M059J (cell line): ENCODE measurements at regions not wholly inside any gene's neighbourhood (a gene's known extent, or its start where the extent isn't known, plus 50 kb on each side); places are given as distances from the start of the nearest gene placed in this dataset.

Experiments
- DNase-seq: peaks from one replicate; pipeline ENCODE4 v3.0.0-alpha.2; 2012; ENCODE audit warnings: low read depth

DNA sequence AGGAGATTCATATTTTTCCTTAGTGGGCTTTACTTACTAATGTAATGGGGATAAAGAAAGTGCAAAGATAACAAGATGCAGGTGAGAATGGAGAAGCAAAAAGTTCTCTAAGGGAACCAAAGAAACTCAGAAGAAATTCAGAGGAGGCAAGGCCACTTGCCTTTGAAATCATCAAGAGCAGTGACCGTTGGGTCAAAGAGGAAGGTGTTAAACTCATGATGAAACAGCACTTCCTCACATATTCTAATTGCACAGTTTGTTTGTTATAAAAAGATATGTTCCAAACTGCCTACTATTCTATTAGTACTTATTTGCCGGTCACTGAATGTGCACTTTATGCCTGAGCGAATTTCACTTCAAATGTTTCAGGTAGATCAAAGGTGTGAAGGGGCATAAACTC is 975.1 kb downstream of the BCL11A start:
- no peak for DNase-seq

DNA sequence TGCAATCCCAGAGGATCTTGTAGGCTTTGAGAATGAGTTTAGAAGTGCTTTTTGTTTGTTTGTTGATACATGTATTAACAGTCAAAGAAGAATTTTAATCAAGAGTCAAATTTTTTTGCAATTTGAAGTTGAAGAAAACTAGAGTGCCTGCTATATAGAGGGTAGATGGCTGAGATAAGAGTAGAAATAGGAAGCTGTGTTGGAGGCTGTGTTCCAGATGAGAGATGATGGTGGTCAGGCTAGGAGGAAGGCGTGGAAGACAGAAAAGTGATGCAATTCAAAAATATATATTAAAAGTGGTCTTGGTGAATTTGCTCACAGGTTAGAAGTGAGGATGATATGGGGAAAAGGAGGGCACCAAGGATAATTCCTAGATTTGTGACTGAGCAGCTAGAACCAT is 978.3 kb downstream of the BCL11A start:
- DNase-seq: no peak

DNA sequence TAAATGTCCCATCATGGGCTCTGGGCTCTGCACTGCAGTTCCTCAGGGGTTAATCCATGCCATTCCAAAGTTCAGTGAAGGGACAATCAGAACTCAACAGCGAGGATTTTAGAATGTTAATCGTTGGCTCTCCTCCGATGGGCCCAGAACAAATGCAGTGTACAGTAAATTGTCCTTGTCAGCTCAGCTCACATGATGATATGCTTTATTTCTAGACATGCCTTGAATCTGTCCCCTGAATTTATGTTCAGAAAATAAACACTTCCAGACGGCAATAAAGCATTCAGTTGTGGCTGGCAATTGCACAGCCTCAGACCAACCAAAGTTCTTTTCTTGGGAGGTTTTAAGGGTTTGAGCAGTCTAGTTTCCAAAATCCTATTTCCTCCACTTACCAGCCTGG is 981.2 kb downstream of the BCL11A start:
- no peak for DNase-seq

DNA sequence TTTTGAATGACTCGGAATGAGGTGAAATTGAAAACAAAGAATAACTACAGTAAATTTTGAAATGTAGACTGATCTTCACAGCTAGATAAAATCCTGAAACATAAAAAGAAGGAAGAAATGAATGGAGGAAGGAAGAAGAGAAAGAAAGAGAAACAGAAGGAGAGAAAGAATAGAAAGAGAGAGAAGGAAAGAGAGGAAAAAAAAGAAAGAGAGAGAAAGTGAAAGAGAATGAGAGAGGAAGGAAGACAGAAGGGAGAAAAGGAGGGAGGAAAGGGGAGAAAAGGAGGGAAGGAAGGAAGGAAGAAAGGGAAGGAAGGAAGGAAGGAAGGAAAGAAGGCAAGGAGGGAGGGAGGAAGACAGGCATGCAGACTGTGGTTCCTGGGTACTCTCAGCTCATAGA is 982.6 kb downstream of the BCL11A start:
- DNase-seq: no peak

DNA sequence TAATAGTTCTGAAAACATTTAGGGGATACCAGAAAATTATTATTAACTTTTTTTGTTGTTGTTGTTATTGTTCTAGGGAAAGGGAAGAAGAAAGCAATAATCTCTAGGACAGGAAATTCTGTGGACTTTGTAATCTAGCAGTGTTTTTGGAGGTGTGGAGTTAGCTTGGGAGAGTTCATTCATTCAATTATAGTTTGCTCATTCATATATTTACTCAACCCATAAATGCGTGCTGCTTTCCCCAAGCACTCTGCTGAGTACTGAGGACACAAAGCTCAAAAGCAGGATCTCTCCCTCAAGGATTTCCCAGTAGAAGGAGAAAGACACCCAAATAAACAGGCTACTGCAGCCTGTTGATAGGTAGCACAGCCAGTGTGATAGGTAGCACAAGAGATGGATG is 984.3 kb downstream of the BCL11A start:
- no peak for DNase-seq

DNA sequence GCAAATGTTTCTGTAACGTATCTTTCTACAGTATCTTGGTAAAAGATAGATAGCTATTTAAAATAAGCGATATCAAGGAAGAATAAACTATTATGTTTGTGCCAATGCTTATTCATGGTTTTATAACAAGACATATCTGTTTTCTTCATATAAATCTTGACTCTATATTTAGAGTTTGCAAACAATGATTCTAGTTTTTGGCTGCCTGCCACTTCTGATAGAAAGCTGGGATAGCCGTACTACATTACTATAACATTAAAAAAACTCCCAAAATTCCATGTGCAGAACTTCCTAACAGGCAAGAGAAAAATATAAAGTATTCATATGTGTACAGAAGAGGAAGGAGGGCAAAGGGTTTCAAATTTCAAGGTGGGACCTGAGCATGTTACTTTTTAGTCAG is 985.0 kb downstream of the BCL11A start:
- no peak for DNase-seq

DNA sequence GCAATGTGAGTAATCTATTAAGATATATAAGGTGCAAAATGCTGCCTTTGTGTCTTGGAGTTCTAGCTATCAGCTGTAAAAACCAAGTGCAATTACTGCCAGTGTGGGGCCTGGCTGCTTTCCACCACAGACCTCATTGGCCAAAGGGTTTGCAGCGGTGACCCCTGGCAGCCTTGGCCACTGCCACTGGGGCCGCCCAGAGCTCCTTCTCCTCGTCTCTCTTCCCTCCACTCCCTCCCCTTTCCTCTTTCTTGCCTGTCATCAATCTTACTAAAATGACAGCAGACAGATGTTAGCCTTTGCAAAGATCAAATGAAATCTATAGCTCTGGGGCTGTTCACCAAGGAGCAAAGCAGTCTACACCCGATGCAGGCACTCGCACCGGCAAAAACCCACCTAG is 986.3 kb downstream of the BCL11A start:
- no peak for DNase-seq

DNA sequence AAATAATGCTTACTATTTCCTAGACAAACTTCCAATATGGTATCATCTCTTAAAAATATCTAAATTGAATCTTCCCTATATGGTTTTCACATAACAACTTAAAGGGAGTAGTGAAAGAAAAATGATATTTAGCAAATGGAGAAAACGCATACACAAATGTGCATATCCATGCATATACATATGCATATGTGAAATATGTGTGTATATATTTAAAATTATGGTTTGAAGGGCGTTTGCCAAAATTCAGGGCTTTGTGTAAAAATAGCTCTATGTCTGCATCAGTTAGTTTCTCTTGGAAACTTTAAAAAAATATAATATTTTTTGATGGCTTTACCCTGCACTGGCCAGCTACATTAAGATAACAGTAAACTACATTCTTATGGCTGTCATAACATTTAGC is 986.7 kb downstream of the BCL11A start:
- DNase-seq: no peak

DNA sequence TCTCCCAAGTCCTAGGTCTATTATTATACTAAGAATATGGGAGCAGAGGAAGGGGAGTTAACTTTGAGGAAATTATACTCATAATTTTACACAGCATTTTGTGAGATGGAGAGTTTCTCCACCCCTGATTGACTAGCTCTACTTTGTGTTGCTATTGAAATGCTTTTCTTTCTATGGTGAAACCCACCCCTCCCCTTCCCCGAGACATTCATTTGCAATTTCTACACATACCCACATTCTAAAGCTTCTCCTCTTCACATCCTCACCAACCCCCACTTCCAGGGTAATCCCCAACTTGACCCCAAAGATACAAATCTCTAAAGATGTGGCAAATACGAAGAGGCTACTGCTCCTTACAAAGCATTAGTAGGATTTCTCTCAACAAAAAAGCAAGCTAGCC is 992.2 kb downstream of the BCL11A start:
- no peak for DNase-seq

DNA sequence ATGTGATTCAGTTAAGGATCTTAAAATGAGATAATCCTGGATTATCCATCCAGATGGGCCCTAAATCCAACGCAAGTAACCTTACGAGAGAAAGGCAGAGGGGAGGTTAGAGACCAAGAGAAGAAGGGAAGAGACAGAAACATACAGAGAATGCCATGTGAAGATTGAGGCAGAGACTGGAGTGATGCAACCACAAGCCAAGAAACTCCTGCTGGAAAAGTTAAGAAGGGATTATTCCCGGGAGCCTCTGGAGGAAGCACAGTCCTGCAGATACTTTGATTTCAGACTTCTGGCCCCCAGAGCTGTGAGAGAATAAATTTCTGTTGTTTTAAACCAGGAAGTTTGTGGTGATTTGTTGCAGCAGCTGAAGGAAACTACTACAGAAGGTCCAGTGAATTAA is 992.7 kb downstream of the BCL11A start:
- DNase-seq: no peak

DNA sequence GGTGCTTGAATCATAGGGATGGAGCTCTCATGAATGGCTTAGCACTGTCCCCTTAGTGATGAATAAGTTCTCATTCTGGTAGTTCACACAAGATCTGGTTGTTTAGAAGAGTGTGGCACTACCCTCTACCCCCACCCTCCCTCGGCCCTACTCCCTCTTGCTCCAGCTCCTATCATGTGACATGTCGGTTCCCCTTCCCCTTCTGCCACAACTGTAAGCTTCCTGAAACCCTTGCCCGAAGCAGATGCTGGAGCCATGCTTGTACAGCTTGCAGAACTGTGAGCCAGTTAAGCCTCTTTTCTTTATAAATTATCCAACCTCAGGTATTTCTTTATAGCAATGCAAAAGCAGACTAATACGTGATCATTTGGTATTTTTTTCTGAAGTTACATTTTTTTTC is 1012.6 kb downstream of the BCL11A start:
- no peak for DNase-seq

DNA sequence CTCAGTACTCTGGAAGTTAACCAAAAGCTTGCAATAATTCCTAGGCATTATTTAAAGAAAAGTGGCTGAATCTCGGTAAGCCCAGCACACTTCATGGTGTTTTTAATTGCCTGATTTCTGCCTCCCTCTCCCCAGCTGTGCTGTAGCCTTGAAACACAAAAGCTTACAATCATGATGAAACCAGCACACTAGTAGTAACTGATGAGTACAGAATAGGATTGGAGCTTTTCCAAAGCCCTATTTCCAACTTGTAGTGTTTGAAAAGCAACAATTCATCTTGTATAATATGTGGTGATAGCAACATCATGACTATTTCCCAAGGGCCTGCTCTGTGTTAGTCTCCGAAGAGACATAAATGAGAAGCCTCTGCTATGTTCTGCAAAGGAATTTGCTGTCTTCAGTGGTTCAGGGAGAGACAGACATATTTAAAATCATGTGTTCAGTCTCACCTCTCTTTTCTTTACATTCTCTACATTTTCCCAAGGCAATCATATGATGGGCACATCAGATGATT is 1015.0 kb downstream of the BCL11A start:
- DNase-seq: no peak

DNA sequence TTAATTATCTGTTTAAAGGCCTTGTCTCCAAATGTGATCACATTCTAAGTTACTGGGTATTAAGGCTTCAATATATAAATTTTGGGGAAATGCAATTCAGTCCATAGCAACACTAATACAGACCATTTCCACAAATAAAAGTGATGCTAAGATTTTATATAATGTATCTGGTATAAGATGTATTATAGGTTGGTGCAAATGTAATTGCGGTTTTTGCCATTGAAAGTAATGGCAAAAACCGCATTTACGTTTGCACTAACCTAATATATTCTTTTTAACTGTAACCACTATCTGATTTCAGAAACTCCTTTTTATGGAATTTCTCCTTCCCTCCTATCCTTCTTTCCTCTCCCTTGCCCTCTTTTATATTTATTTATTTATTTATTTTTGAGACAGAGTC is 1020.6 kb downstream of the BCL11A start:
- no peak for DNase-seq

DNA sequence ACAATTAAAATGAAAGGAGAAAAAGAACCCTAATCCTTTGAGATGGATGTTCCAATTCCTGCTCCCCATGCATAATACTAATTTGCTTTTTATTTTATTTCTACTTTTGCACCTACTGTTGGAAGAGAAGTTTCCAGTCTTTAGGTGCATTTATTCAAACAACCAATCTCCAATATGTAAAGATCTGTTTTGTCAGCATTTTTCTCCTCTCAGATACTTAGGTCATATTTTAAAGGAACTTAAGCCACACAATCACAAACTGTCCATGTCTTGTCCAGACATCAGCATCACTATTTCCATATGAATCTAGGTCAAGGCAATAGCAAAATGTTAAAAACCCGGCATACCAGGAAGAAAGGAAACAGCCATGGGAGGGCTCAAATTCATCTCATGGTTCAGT is 1023.2 kb downstream of the BCL11A start:
- no peak for DNase-seq

DNA sequence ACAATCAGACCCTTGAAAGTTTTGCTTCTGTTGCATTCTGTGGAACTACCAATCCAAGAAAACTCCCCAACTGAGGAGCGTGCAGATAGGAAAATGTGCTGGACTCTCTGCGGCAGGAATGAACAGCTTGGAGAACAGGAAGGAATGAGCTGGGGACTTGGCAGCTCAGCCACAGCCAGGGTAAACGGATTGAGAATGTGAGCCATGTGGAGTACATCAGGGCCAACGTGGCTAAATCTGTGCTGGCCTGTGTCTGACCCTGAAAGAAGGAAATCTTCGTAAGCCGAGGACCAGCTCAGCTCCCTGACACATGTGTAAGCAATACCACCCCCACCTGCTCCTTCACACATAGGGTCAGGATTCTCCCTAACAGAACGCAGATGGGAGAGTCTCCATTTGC is 1023.7 kb downstream of the BCL11A start:
- DNase-seq: no peak

DNA sequence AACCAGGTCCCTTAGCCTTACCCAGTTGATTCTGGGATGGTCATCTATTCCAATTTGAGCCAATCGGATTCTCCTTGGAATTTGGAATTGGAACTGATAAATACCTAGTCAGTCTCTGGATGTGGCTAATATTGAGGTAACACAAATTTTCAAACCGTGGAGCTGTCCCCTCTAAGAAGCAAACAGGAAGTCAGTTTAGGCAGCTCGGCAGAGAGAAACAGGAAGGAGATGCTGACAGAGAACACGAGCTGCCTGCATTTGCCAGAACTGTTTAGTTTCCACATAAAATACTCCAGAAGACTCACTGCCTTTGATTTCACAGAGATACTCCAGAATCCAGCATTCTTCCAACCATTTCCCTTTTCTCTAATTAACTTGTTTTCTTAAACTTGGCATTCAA is 1024.9 kb downstream of the BCL11A start:
- DNase-seq: no peak

DNA sequence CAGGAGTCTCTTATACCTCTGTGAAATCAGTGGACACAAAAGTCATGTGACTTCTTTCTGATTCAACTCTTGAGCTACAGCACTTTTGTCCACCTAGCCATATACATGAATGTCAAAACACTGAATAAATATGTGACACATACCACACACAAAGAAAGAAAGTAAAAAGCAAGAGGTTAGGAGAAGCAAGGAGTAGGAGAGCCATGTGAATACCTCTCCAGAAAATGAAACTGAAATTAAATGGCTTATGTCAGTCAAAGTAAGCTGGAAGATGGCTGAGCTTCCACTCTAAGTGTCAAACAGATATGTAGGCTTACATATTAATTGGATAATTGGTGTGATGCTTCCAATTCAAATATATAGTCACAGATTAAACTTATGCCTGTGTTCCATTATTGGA is 1050.5 kb downstream of the BCL11A start:
- no peak for DNase-seq

DNA sequence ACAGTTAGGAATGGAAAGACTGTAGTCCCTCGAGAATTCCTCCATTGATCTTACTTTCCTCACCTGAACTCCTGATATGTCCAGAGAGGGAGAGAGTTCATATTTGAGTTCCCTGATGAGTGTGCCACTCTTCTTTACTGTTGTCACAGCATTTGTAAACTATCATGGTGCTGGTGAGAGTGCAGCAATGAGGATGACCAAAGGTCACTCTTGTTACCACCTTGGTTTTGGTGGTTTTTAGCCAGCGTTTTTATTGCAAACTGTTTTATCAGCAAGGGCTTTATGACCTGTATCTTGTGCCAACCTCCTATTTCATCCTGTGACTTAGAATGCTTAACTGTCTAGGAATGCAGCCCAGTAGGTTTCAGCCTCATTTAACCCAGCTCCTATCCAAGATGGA is 1062.5 kb downstream of the BCL11A start:
- DNase-seq: no peak

DNA sequence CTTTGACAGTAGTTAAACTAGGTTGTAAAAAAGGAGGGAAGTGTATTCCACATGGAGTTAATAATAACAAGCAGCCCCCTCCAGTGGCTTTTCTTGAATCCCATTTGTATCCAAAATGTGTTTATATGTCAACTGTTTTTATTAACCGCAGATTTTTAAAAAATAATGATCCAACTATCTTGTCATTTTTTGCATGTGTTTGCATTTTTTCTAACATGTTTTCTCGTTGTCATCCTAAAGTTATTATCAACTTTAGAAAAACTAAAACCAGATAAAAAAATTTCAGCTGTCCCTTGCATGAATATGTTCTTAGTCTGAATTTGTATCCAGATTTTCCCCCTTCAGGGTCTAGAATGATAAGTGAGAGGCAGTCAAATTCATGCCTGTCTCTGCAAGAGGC is 1063.3 kb downstream of the BCL11A start:
- no peak for DNase-seq

DNA sequence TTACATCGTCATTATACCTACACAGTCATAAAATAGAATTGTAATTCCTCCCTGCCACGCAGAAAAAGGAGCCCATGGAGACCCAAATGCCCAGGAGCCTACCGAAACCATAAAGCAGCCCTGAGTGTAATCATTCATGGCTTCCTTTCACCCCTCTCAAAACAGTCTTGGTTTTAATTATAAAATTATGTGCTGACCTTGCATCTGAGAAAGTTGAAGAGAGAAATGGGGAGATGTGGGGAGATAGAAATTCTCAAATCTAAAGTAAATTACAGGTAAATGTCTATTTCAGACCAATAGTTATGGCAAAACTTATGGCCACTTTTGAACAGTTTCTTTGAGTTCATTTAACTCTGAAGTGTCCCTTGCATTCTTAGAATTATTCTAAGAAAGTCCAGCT is 1068.8 kb downstream of the BCL11A start:
- no peak for DNase-seq

DNA sequence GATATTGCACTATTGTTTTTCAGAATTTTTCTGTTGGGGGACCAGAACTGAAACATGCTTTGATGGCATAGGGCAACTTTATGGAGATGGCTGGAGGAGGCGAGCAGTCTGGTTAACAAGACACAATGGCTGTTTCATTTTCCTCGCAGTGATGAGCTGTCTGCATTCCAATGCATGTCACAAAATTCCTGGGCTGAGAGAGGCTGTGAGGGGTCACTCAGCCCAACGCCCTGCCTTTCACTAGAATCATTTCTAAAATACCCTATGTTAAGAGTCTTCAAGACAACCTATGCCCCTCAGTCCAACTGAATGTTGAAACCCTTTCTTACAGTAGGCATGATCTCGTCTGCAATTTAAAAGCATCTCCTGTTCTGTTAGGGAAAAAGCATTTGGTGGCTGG is 1090.0 kb downstream of the BCL11A start:
- no peak for DNase-seq

DNA sequence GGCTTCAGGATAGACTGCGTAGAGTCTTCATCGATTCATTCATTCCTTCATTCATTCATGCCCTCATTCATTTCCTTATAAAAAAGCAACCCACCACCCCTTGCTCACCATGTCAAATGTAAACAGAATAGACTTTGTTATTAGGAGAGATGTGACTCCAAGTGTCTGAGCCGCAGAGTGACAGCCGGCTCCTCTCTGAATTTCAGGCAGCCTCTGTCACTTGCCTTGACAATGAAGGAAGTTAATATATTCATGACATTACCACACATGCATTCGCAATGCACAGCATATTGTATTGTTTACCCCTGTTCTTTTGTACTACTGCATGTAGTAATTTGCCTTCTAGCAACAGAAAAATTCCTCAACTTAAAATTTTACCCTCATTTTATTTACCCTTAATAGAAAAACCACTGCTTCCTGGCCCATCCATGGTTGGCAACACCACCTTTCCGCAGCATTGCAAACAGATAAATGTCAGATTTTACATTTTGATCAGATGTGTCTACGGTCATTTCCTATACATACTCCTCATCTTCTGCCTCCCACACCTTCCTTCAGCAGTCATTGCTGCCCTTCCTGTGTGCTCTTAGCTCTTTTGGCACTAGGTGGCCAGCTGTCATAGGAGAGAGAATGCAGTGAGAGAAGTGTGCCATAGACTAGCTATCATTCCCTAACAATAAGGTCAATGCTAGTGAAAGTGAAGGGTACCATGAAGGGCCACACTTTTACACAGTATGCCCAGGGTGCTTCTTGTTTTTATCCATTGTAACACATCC is 1090.8 kb downstream of the BCL11A start:
- DNase-seq: no peak

DNA sequence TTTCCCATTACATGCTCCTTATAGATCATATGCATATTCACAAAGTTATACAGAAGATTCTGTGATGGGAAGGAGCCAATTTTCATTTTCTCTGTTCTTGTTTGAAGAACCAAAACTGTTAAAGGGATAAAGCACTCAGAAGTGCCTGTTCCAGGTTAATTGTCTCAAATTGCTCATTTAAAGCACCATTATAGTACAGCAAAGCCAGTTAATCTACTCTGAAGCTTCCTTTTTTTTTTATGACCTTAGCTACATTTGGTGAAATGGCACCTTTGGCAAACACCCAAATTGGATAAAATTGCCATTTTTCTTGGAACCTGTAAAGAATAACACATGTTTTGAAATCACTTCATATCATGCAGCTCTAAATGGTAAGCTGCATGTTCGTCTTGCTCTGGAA is 1092.3 kb downstream of the BCL11A start:
- no peak for DNase-seq

DNA sequence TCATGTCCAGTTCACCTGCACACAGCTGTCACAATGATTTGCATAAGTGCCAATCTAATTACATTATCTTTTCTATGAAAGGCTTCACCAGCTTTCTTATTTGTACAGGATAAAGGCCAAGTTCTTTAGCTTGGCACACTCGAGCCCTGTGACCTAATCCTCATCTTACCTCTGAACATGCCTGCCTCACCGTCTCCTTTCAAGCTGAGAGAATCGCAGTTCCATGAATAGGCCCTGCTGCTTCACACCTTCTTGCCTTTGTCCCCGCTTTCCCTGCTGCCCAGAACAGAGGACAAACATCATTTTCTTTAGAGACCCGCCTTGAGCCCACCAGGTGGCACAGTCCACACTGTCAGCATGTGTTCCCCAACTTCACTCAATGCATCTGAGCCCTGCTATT is 1094.7 kb downstream of the BCL11A start:
- DNase-seq: no peak
